GM23338 (cell line): ENCODE measurements at regions not wholly inside any gene's neighbourhood (a gene's known extent, or its start where the extent isn't known, plus 50 kb on each side); places are given as distances from the start of the nearest gene placed in this dataset.
A peak's percentile ranks its signal among the peaks of the same experiment; 100 is the strongest.

Source experiments
- ATAC-seq: fragments of 200-7000 bp; cut with Tn5 transposase; 3 replicates; pipeline ENCODE4 v1.9.1; 2020
- DNase-seq: peaks from one replicate; pipeline ENCODE4 v3.0.0-alpha.2; 2015; ENCODE audit warnings: low spot score
- H2AFZ ChIP-seq: fragments of 200-600 bp; sonication (generic); 2 replicates; pipeline ENCODE4 v1.8.0; 2016; ENCODE audit warnings: antibody characterized with exemption, mild to moderate bottlenecking, moderate library complexity
- H3F3A ChIP-seq: fragments of 200-600 bp; sonication (generic); replicated peaks from 2 replicates; pipeline ENCODE4 v1.8.0; 2017; ENCODE audit warnings: antibody characterized with exemption, mixed run types, low read depth
- H3K27ac ChIP-seq: fragments of 200-600 bp; sonication (generic); 2 replicates; pipeline ENCODE4 v1.6.1; 2016; ENCODE audit warnings: low read depth
- H3K27me3 ChIP-seq: fragments of 200-600 bp; sonication (generic); 2 replicates; pipeline ENCODE4 v1.8.0; 2016; ENCODE audit warnings: mild to moderate bottlenecking, mixed run types, moderate library complexity; ENCODE audit not compliant: insufficient read depth
- H3K36me3 ChIP-seq: fragments of 200-600 bp; sonication (generic); 2 replicates; pipeline ENCODE4 v1.8.0; 2016; ENCODE audit warnings: mild to moderate bottlenecking; ENCODE audit not compliant: insufficient read depth
- H3K4me1 ChIP-seq: fragments of 200-600 bp; sonication (generic); 2 replicates; pipeline ENCODE4 v1.8.0; 2016; ENCODE audit warnings: mild to moderate bottlenecking, moderate library complexity; ENCODE audit not compliant: insufficient read depth
- H3K4me2 ChIP-seq: fragments of 200-600 bp; sonication (generic); 2 replicates; pipeline ENCODE4 v1.7.1; 2017; ENCODE audit warnings: mixed run types
- H3K4me3 ChIP-seq: fragments of 200-600 bp; sonication (generic); 2 replicates; pipeline ENCODE4 v1.6.1; 2016; ENCODE audit warnings: mixed run types
- H3K79me2 ChIP-seq: fragments of 200-600 bp; sonication (generic); replicated peaks from 2 replicates; pipeline ENCODE4 v1.8.0; 2017; ENCODE audit warnings: mild to moderate bottlenecking; ENCODE audit not compliant: insufficient read depth
- H3K9me2 ChIP-seq: fragments of 200-600 bp; sonication (generic); 2 replicates; pipeline ENCODE4 v1.8.0; 2017; ENCODE audit not compliant: insufficient read depth
- H4K20me1 ChIP-seq: fragments of 200-600 bp; sonication (generic); replicated peaks from 2 replicates; pipeline ENCODE4 v1.8.0; 2017; ENCODE audit warnings: mild to moderate bottlenecking; ENCODE audit not compliant: insufficient read depth
- H3K27ac Mint-ChIP-seq: 2 replicates; pipeline ENCODE4 v1.8.0; 2020; ENCODE audit warnings: inconsistent platforms, mild to moderate bottlenecking, moderate library complexity, mixed read lengths
- H3K27me3 Mint-ChIP-seq: 3 replicates; pipeline ENCODE4 v1.8.0; 2022; ENCODE audit warnings: low read depth, mild to moderate bottlenecking, moderate library complexity, mixed read lengths, inconsistent platforms; ENCODE audit not compliant: insufficient read depth, poor library complexity
- H3K36me3 Mint-ChIP-seq: 3 replicates; pipeline ENCODE4 v1.8.0; 2021; ENCODE audit warnings: low read depth, mild to moderate bottlenecking, inconsistent platforms, moderate library complexity, mixed read lengths
- H3K4me1 Mint-ChIP-seq: 3 replicates; pipeline ENCODE4 v1.8.0; 2020; ENCODE audit warnings: mild to moderate bottlenecking, inconsistent platforms, mixed read lengths
- H3K4me3 Mint-ChIP-seq: 3 replicates; pipeline ENCODE4 v1.8.0; 2021; ENCODE audit warnings: moderate library complexity, mild to moderate bottlenecking, inconsistent platforms, mixed read lengths
- H3K9me3 Mint-ChIP-seq: 3 replicates; pipeline ENCODE4 v1.8.0; 2020; ENCODE audit warnings: moderate library complexity, mild to moderate bottlenecking, inconsistent platforms, mixed read lengths
- CREB1 ChIP-seq: fragments of 250-450 bp; sonication (Bioruptor Pico); IDR thresholded peaks from 2 replicates; pipeline ENCODE4 v1.5.0; 2020; ENCODE audit warnings: low read depth, mild to moderate bottlenecking, moderate library complexity
- CTCF ChIP-seq, 2 experiments: fragments of 200-600 bp in 1 of 2; sonication (generic) in 1 of 2; conservative IDR thresholded peaks; 2 replicates each; pipeline versions ENCODE4 v1.5.1 to v1.6.1; 2016 to 2017; ENCODE audit warnings: antibody characterized with exemption in 2 of 2, low read depth in 2 of 2, mild to moderate bottlenecking in 2 of 2, moderate library complexity in 1 of 2
- ETS1 ChIP-seq: IDR thresholded peaks from 2 replicates; pipeline ENCODE4 v1.6.1; 2016; ENCODE audit warnings: antibody characterized with exemption
- EZH2 ChIP-seq: fragments of 200-600 bp; sonication (generic); IDR thresholded peaks from one replicate; pipeline ENCODE4 v1.8.0; 2017; ENCODE audit warnings: antibody characterized with exemption, mild to moderate bottlenecking, low read depth; ENCODE audit not compliant: unreplicated experiment
- EZH2phosphoT487 ChIP-seq: fragments of 200-600 bp; sonication (generic); IDR thresholded peaks from one replicate; pipeline ENCODE4 v1.8.1; 2018; ENCODE audit warnings: antibody characterized with exemption; ENCODE audit not compliant: unreplicated experiment
- JUNB ChIP-seq: IDR thresholded peaks from one replicate; pipeline ENCODE4 v1.6.1; 2016; ENCODE audit warnings: antibody characterized with exemption; ENCODE audit not compliant: unreplicated experiment
- NANOG ChIP-seq: IDR thresholded peaks from 2 replicates; pipeline ENCODE4 v1.6.1; 2016; ENCODE audit warnings: antibody characterized with exemption, borderline replicate concordance
- POLR2AphosphoS5 ChIP-seq: IDR thresholded peaks from 2 replicates; pipeline ENCODE4 v1.6.1; 2016; ENCODE audit warnings: antibody characterized with exemption, low read depth
- REST ChIP-seq: IDR thresholded peaks from one replicate; pipeline ENCODE4 v1.6.1; 2018; ENCODE audit warnings: antibody characterized with exemption; ENCODE audit not compliant: unreplicated experiment
- STAT1 ChIP-seq: IDR thresholded peaks from one replicate; pipeline ENCODE4 v1.6.1; 2016; ENCODE audit warnings: antibody characterized with exemption; ENCODE audit not compliant: unreplicated experiment
- ZNF114 ChIP-seq: fragments of 250-450 bp; sonication (Bioruptor Pico); IDR thresholded peaks from 2 replicates; pipeline ENCODE4 v1.5.0; 2020; ENCODE audit warnings: mild to moderate bottlenecking, moderate library complexity
- ZNF331 ChIP-seq: fragments of 250-450 bp; sonication (Bioruptor Pico); IDR thresholded peaks from 2 replicates; pipeline ENCODE4 v1.5.0; 2020; ENCODE audit warnings: low read depth, mild to moderate bottlenecking, moderate library complexity
- ZNF462 ChIP-seq: fragments of 250-450 bp; sonication (Bioruptor Pico); IDR thresholded peaks from 2 replicates; pipeline ENCODE4 v1.5.0; 2020; ENCODE audit warnings: mild to moderate bottlenecking, moderate library complexity

GRCh38 chr22:26763633-26764361 lies 106.4 kb downstream of the MIAT start:
- H3K36me3 Mint-ChIP-seq = peaks cover 9% of the 10 kb centered on the region; the same call in 2 of the 3 replicates
- no peak overlapping the region for H3K27ac Mint-ChIP-seq
- no peak overlapping the region for H3K27ac ChIP-seq
- no peaks in the 10 kb centered on the region for H3K79me2 ChIP-seq
- TF ChIP-seq POLR2AphosphoS5 = no peak
- no peak; a peak in 1 of 4 replicates for TF ChIP-seq CTCF (conservative IDR thresholded peaks at IDR 0.05; ENCODE audit: low read depth in 2 of 2)
- TF ChIP-seq CREB1 (CRISPR knock-in tag) = no peak
- no peak for TF ChIP-seq EZH2phosphoT487
- no peak for TF ChIP-seq ZNF331 (CRISPR knock-in tag)
- TF ChIP-seq REST = no peak
- TF ChIP-seq ZNF114 (CRISPR knock-in tag) = no peak
- no peak for TF ChIP-seq ZNF462 (CRISPR knock-in tag)
- no peak for TF ChIP-seq EZH2
- no peak for TF ChIP-seq STAT1
- TF ChIP-seq JUNB = no peak
- TF ChIP-seq NANOG = no peak
- no peak for TF ChIP-seq ETS1
- H3K9me3 Mint-ChIP-seq = peaks cover 12% of the 10 kb centered on the region
- DNase-seq (no peak), ATAC-seq (no peak)
- no peaks in the 10 kb centered on the region for H4K20me1 ChIP-seq
- no peak overlapping the region for H3K4me3 Mint-ChIP-seq
- no peak overlapping the region for H3K4me3 ChIP-seq
- peaks cover 10% of the 10 kb centered on the region for H3K4me1 Mint-ChIP-seq
- peaks cover 8% of the 10 kb centered on the region for H3K27me3 Mint-ChIP-seq
- no peaks in the 10 kb centered on the region for H3F3A ChIP-seq
- H2AFZ ChIP-seq = peak overlapping the region; percentile 88
- H3K4me2 ChIP-seq = no peak overlapping the region
- no peaks in the 10 kb centered on the region for H3K9me2 ChIP-seq
- peaks cover 8% of the 10 kb centered on the region for H3K4me1 ChIP-seq
- no peaks in the 10 kb centered on the region for H3K27me3 ChIP-seq
- no peaks in the 10 kb centered on the region for H3K36me3 ChIP-seq
